HG03520 (cell line): ENCODE measurements at regions not wholly inside any gene's neighbourhood (a gene's known extent, or its start where the extent isn't known, plus 50 kb on each side); places are given as distances from the start of the nearest gene placed in this dataset.
"Not testable (repeated sequence)": the region's sequence is repeated elsewhere in the genome, so short reads cannot be mapped to it uniquely, and the experiment has no call there.

Source experiments
- ATAC-seq: cut with Tn5 transposase; IDR thresholded peaks from one replicate; pipeline ENCODE4 v1.9.1; 2021; ENCODE audit warnings: mild to moderate bottlenecking, moderate library complexity; ENCODE audit not compliant: unreplicated experiment

- ATAC-seq = no peak
Observed at GRCh38 chr6:163771180-163771579, 356.7 kb downstream of the QKI start.

DNA sequence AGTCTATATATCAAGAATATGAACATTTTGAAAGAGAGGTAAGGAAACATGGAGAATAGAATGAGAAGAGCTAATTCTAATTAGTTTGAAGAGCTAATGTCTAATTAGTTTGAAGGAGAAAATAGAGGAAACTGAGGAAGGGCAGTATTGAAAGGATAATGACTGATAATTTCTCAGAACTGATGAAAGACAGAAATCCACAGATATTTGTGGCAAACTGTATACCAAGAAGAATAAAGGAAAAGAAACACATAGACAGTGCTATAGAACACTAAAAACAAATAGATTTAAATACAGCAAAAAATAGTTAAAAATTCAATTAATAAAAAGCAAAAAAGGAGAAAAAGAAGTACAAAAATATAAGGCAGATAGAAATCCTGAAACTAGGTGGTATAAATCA, 354.4 kb downstream of the QKI start:
- ATAC-seq = no peak

GRCh38 chr6:163766936-163767335, 352.4 kb downstream of the QKI start:
- no peak for ATAC-seq

DNA sequence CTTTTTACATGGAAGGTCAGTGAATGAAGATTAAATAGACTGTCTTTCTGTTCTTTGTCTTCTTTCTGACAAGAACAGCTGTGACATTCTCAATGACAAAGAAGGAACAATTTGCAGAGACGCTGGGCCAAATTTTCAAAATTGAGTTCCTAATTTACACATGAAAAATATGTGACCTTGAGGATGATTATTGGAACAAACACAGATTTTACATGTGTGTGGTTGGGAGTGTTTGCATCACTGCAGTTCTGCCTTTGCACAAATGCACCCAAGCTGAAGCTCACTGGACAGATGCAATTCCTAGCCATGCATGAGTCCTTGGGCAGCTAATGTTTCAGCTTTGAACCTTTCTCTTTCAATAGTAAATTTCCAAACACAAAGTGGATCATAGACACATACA, 350.8 kb downstream of the QKI start:
- no peak for ATAC-seq

GRCh38 chr6:163764565-163764964, 350.0 kb downstream of the QKI start:
- no peak for ATAC-seq

- ATAC-seq = no peak
Observed at GRCh38 chr6:163761481-163761880, 347.0 kb downstream of the QKI start.

- ATAC-seq = no peak
Observed at GRCh38 chr6:163760860-163761259, 346.3 kb downstream of the QKI start.

GRCh38 chr6:163759542-163759941, 345.0 kb downstream of the QKI start:
- no peak for ATAC-seq

- no peak for ATAC-seq
Observed at GRCh38 chr6:163757520-163757919, 343.0 kb downstream of the QKI start.

- ATAC-seq = peak; percentile 100
Observed at GRCh38 chr6:163756079-163756478, 341.6 kb downstream of the QKI start.

DNA sequence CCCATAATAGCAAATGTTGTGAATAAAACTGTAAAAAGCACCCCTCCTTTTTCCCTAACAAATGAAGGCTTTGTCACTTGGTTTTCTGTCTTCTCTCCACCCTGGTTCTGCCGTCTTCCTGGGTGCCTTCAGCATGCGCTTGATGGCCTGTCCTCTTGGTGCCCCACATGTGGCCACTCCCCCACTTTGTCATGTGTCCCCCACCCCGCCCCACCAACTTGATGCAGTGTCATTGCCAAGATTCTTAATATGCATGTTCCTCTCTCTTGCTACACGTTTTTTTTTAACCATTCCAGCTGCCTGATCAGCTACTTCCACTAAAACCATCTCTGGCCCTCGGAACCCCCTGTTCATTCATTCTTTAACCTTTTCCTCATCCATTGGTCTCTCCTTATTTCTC, 340.3 kb downstream of the QKI start:
- no peak for ATAC-seq

- ATAC-seq = no peak
Observed at GRCh38 chr6:163753430-163753829, 338.9 kb downstream of the QKI start.

DNA sequence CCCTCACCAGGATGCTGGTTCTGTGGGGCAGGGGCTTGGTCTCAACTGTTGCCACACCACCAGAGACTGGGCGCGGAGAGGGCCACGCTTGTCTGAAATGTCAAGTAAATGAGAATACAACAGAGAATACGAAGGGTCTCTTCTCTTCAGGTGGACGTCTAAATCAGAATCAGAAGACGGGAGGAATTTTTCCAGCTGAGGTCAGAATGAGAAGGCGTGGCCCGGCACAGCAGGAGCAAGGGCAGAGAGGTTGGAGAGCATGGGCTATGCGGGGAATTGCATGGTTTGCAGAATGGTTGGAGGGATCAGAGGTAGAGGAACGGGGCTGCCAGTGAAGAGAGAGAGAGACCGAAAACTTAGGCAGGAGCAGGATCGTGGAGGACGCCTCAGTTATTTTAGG, 337.9 kb downstream of the QKI start:
- ATAC-seq = no peak

DNA sequence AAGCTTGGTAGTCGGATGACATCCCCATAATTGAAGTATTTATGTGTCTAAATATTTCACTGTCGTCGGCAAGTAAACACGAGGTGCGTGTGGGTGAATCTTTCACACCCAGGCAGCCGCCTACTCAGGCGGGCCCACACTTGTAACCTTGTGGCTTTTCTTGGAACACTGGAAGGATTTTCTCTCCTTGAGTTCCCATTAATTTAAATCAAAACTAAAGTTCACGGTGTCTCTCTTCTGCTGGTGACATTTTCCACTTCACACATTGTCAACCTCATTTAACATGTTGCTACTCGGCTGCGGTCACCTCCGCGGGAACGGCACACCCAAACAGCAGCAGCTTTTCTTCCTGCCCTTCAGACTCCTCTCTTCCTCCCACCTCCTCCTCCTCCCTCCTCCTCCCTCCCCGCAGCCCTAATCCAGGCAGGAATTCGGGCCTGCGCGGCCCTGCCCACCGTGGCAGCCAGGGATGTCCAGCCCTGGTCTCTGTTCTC, 336.6 kb downstream of the QKI start:
- ATAC-seq = no peak

- no peak for ATAC-seq
Observed at GRCh38 chr6:163750431-163751031, 336.0 kb downstream of the QKI start.

GRCh38 chr6:163748886-163749285, 334.4 kb downstream of the QKI start:
- ATAC-seq = no peak

- ATAC-seq = no peak
Observed at GRCh38 chr6:163748036-163748435, 333.5 kb downstream of the QKI start.

GRCh38 chr6:163747058-163747457, 332.5 kb downstream of the QKI start:
- ATAC-seq = not testable (repeated sequence)

DNA sequence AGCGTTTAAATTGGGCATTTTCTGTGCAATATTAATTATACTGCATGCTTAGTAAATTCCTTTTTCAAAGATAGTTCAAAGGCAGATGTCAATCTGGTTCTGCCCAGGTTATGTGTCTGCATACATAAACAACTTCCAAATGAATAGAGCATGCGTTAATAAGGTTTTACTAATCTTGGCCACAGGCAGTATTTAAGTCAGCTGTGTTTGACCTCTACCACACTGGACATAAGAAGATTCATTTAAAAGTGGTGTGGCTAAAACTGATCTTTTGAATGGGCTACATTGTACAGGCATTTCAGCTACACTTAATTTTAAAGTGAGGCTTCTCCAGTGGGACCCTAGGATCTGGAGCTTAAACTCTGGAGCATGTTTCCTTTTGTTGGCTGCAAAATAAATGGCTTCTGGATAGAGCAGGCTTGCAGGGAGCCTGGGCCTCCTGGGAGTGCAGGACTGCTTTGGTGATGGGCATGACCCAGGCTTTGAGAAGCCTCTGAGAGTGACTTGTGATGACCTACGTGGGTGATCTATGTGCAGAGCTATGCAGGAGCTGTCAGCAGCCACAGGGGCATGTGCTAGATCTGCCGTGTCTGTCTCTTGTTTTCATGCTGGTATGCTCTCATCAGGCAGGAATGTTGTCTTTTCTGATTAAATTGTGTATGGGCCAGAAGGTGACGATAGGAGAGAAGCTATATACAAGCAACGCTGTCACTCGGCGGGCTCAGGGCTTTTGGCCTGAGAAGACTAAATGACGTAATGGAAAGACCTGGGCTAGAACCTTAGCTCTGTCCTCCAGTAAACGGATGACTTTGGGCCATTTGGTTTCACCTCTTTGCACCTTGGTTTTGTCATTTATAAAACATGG, 331.2 kb downstream of the QKI start:
- ATAC-seq = no peak

GRCh38 chr6:163744256-163744925, 329.9 kb downstream of the QKI start:
- no peak for ATAC-seq

DNA sequence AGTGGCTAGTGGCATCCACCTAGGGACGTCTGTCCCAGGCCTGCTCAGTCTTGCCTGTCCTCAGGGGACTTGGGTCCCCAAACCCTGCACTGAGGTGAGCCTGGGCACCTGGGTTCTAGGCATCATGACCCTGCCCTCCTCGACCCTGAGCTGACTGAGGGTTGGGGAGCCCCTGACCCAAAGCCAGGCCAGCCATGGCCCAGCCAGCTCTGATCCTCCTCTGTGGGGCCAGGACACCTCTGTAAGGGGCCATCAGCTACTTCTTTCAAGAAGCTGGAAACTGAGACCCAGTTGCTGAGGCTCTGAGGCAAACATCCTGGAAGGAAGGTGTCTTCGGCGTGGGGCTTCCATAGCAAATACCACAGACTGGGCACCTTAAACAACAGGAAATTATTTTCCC, 329.3 kb downstream of the QKI start:
- ATAC-seq = no peak
